ENCODE measurements at regions not wholly inside any gene's neighbourhood (a gene's known extent, or its start where the extent isn't known, plus 50 kb on each side); places are given as distances from the start of the nearest gene placed in this dataset.

DNA sequence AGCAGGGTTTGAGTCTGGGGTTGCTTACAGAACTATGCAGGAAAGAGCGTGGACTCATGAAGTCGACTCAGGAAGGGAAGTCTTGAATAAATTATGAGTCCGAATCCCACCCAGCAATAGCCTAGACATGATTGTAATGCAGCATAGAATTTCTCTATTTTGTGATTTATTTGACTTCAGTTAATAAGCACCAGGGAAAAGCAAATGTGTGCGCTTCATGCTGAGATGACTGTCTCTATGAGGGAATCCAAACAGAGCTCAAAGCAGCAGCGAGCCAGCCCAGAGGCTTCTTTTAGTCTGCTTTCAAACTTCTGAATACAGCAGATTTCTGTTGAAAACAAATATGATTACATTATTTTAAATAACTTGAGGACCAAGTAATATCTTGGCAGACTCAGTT lies 188.0 kb downstream of the SEMA6A start:
- TF ChIP-seq, protein P1, sequence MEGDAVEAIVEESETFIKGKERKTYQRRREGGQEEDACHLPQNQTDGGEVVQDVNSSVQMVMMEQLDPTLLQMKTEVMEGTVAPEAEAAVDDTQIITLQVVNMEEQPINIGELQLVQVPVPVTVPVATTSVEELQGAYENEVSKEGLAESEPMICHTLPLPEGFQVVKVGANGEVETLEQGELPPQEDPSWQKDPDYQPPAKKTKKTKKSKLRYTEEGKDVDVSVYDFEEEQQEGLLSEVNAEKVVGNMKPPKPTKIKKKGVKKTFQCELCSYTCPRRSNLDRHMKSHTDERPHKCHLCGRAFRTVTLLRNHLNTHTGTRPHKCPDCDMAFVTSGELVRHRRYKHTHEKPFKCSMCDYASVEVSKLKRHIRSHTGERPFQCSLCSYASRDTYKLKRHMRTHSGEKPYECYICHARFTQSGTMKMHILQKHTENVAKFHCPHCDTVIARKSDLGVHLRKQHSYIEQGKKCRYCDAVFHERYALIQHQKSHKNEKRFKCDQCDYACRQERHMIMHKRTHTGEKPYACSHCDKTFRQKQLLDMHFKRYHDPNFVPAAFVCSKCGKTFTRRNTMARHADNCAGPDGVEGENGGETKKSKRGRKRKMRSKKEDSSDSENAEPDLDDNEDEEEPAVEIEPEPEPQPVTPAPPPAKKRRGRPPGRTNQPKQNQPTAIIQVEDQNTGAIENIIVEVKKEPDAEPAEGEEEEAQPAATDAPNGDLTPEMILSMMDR (IDR thresholded peaks at IDR 0.05; ENCODE audit: poor library complexity), result no peak
- TF ChIP-seq EZH2 (IDR thresholded peaks at IDR 0.05; ENCODE audit: borderline replicate concordance), result no peak
- no peak for TF ChIP-seq EZH2phosphoT487 (IDR thresholded peaks at IDR 0.05; ENCODE audit: low read depth, severe bottlenecking, unreplicated experiment)
